ENCODE measurements at regions not wholly inside any gene's neighbourhood (a gene's known extent, or its start where the extent isn't known, plus 50 kb on each side); places are given as distances from the start of the nearest gene placed in this dataset.

GRCh38 chr19:30668521-30669155 lies 296.5 kb downstream of the ZNF536 start:
- H3K4me2 ChIP-seq (replicated peaks; ENCODE audit: extremely low read depth, low read length, poor library complexity, severe bottlenecking), result no peak overlapping the region
- intact Hi-C loops (cut with micrococcal nuclease), result loop anchor here (2.0 to 5.0 kb wide), 3 partner anchors 689 to 1556 kb away; no protein-coding TSS in a partner anchor
- H3K27ac Mint-ChIP-seq, result no peak overlapping the region
- H3K79me2 ChIP-seq (ENCODE audit: insufficient read depth, low read length), result no peaks in the 10 kb centered on the region
- no peaks in the 10 kb centered on the region for H4K20me1 ChIP-seq (ENCODE audit: insufficient read depth, low read length)
- TF ChIP-seq CTCF (IDR thresholded peaks at IDR 0.05), result no peak
- peaks cover 0 to 3% of the 10 kb centered on the region in 2 donors for H3K27me3 ChIP-seq (ENCODE audit: control insufficient read depth in 2 of 2, insufficient read depth in 2 of 2, low read length in 2 of 2)
- no peaks in the 10 kb centered on the region for H3K9me3 Mint-ChIP-seq
- H3K4me1 ChIP-seq (ENCODE audit: control insufficient read depth in 1 of 2, insufficient read depth in 2 of 2, low read length in 2 of 2), result no peaks in the 10 kb centered on the region
- no peak overlapping the region for H3K9ac ChIP-seq (ENCODE audit: insufficient read depth, low read length, poor library complexity, severe bottlenecking)
- H3K4me3 Mint-ChIP-seq, result no peak overlapping the region
- H3K27ac ChIP-seq (ENCODE audit: low read depth in 1 of 2, low read length in 2 of 2), result no peak overlapping the region
- DNase-seq, result no peak
- no peaks in the 10 kb centered on the region for H3K9me3 ChIP-seq (replicated peaks in 1 of 2; ENCODE audit: control insufficient read depth in 1 of 2, insufficient read depth in 1 of 2, low read length in 2 of 2)
- no peaks in the 10 kb centered on the region for H3K4me1 Mint-ChIP-seq
- H2AFZ ChIP-seq (ENCODE audit: insufficient read depth, low read depth, low read length, poor library complexity, severe bottlenecking), result no peak overlapping the region
- 72% methylated on average over 8 of the region's 16 CpGs for WGBS (ENCODE audit: insufficient coverage)
- no peaks in the 10 kb centered on the region for H3K36me3 ChIP-seq (replicated peaks in 1 of 2; ENCODE audit: control insufficient read depth in 1 of 2, insufficient read depth in 2 of 2, low read length in 2 of 2)
- no peak overlapping the region for H3K4me3 ChIP-seq (replicated peaks in 1 of 3; ENCODE audit: low read depth in 2 of 3, low read length in 3 of 3)
- H3K27me3 Mint-ChIP-seq (ENCODE audit: low read depth in 3 of 3), result peaks cover 3 to 17% (median 14%) of the 10 kb centered on the region in 3 donors
- H3K36me3 Mint-ChIP-seq, result no peaks in the 10 kb centered on the region

GRCh38 chr19:30667746-30668145 lies 295.6 kb downstream of the ZNF536 start:
- H3K4me3 ChIP-seq (replicated peaks in 1 of 3; ENCODE audit: low read depth in 2 of 3, low read length in 3 of 3), result no peak overlapping the region
- H3K4me2 ChIP-seq (replicated peaks; ENCODE audit: extremely low read depth, low read length, poor library complexity, severe bottlenecking), result no peak overlapping the region
- Mint-ChIP-seq H3K27me3 (ENCODE audit: low read depth in 3 of 3) (peaks cover 3 to 16% (median 13%) of the 10 kb centered on the region in 3 donors), H3K27ac (no peak overlapping the region), H3K9me3 (no peaks in the 10 kb centered on the region), H3K36me3 (no peaks in the 10 kb centered on the region), H3K4me1 (no peaks in the 10 kb centered on the region), H3K4me3 (no peak overlapping the region)
- no peaks in the 10 kb centered on the region for H4K20me1 ChIP-seq (ENCODE audit: insufficient read depth, low read length)
- no peak for TF ChIP-seq CTCF (IDR thresholded peaks at IDR 0.05)
- H2AFZ ChIP-seq (ENCODE audit: insufficient read depth, low read depth, low read length, poor library complexity, severe bottlenecking), result no peak overlapping the region
- no peak overlapping the region for H3K27ac ChIP-seq (ENCODE audit: low read depth in 1 of 2, low read length in 2 of 2)
- 83% methylated on average over 2 of the region's 3 CpGs for WGBS (ENCODE audit: insufficient coverage)
- peaks cover 0 to 3% of the 10 kb centered on the region in 2 donors for H3K27me3 ChIP-seq (ENCODE audit: control insufficient read depth in 2 of 2, insufficient read depth in 2 of 2, low read length in 2 of 2)
- no peaks in the 10 kb centered on the region for H3K79me2 ChIP-seq (ENCODE audit: insufficient read depth, low read length)
- intact Hi-C loops (cut with micrococcal nuclease), result loop anchor here (2.0 to 5.0 kb wide), 3 partner anchors 690 to 1557 kb away; no protein-coding TSS in a partner anchor
- H3K9ac ChIP-seq (ENCODE audit: insufficient read depth, low read length, poor library complexity, severe bottlenecking), result no peak overlapping the region
- H3K36me3 ChIP-seq (replicated peaks in 1 of 2; ENCODE audit: control insufficient read depth in 1 of 2, insufficient read depth in 2 of 2, low read length in 2 of 2), result no peaks in the 10 kb centered on the region
- H3K4me1 ChIP-seq (ENCODE audit: control insufficient read depth in 1 of 2, insufficient read depth in 2 of 2, low read length in 2 of 2), result no peaks in the 10 kb centered on the region
- no peaks in the 10 kb centered on the region for H3K9me3 ChIP-seq (replicated peaks in 1 of 2; ENCODE audit: control insufficient read depth in 1 of 2, insufficient read depth in 1 of 2, low read length in 2 of 2)
- no peak for DNase-seq
